HG03442 (cell line): ENCODE measurements at regions not wholly inside any gene's neighbourhood (a gene's known extent, or its start where the extent isn't known, plus 50 kb on each side); places are given as distances from the start of the nearest gene placed in this dataset.

Experiments
- ATAC-seq: cut with Tn5 transposase; IDR thresholded peaks from one replicate; pipeline ENCODE4 v1.9.1; 2021; ENCODE audit warnings: mild to moderate bottlenecking, moderate library complexity; ENCODE audit not compliant: unreplicated experiment

DNA sequence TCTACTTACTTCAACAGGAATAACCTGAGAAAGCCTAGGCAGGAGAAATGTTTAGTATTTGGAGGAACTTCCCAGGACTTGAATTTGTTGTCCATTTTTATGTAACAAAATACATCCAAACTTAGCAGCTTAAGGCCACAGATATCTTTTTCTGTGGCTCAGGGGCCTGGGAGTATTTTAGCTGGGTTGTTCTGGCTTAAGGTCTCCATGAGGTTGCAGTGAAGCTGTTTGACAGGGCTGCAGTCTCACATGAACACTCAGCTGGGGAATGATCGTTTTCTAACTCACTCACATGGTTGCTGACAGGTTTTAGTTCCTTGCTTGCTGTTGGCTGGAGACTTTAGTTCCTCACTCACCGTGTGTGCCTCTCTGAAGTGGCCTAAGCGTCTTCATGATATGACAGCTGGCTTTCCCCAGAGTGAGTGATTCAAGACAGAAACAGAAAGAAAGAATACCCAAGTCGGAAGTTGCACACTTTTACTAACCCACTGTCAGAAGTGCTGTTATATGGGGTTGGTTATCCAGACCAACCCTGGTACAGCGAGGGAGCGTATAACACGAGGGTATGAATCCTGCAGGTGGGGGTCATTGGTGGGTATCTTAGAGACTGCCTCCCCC is 229.7 kb upstream of the TBL1XR1 start:
- ATAC-seq: peak; percentile 99

DNA sequence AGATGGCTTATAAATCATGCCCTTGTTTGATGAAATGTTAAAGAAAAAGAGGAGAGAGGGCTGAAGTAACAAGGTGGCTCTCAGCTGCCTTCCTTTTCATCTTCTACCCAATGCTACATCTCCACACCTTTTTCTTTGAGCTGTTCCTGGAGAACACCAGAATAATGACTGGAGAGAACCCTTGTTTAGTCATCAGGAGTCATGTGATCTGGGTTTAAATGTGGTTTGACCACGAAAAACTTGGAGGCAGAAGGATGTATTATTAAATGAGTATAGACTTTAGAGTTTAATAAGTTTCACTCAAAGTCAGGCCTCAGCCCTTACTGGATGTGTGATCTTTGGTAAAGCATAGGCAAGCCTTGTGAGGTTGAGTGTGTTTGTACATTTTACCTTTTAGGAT is 230.3 kb upstream of the TBL1XR1 start:
- ATAC-seq: no peak

DNA sequence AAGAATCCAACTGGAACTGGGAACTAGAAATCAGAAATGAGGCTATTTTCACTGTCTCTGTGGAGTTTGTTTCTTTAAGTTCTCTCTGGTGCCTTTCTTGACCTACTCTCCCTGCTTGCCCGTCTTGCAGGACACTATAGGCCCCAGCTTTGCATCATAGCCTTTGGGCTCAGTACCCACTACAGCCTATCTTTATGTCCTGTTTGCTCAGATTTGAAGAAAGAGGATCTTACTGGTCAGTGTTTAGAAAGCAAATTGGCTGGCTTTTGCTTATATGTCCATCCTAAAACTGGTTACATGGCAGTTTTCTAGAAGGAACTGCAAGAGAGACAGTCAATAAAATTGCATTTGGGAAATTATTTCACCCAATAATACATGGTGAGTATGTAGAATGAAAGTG is 231.8 kb upstream of the TBL1XR1 start:
- ATAC-seq: no peak

DNA sequence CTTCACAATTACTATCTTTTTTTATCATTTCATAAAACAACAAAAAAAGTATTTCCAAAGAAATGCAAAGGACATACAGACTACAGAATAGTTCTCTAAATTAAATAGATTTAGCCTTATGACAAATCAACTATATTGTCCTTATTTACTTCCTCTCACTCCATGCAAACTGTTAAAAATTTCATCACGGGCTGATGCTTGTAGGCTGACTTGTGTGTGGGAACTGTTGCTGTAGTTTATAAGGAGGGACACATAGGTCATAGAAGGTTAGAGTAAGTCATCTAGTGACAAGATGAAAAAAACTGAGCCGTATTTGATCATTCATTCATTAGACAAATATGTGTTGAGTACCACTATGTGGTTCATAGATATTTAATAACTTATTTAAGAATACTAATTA is 232.5 kb upstream of the TBL1XR1 start:
- no peak for ATAC-seq

DNA sequence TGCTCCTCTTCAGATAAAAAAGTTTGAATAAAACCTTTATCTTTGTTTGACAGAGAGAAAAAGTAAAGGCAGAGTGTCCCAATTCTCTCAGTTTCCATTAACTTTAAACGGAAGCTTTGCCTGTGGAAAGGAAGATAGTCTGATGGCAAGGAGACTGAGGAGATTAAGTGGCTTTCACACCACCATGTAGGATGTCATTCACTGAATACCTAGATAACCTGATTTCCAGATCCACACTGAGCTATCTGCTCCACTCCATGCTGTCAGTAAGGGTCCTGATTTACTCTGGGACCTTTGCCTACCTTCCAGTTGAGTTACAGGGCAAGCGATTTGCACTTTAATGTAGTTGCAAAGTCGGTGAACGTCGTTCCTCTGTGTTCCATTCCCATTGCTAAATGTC is 233.4 kb upstream of the TBL1XR1 start:
- no peak for ATAC-seq

DNA sequence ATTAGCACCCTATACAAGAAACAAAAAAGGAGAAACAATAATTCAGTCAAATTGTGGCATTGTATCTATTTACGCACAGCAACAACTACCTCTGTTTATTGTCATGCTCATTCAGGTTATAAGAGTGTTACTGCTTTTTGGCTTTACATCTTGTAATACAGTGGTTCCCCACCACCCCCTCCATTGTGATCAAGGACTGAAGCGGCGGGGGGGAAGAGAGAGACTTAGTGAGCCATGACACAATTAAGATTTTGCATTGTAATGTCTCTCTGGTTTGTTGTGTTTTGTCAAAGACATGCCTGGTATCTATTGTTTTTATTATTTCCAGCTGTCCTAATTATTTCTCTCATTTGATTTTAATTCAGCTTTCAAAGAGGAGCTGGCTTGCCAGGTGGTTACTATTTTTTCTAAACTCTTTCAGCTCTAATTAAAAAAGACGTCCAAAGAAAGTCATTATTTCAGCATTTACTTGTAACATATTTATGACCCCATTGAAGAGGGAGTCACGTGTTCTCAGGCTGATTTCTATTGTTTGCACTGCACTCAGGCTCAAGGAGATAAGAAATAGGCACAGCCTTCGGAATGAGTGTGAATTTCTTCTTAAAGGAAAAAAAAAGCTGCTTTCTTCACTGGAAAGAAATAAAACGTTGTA is 234.4 kb upstream of the TBL1XR1 start:
- ATAC-seq: no peak

DNA sequence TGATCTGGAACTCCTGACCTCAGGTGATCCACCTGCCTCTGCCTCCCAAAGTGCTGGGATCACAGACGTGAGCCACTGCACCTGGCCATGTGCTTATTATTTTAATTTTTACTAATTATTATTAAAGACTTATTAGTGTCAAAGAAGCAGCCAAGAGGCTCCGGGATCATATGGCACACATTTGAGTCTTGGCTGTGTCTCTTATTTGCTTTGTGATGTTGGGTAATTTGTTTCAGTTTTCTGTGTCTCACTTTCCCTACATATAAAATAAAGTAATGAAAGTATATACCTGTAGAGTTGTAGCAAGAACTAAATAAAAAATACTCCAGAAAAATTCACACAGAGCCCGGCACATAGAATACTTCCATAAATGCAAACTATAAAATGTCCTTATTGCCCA is 238.0 kb upstream of the TBL1XR1 start:
- ATAC-seq: no peak

DNA sequence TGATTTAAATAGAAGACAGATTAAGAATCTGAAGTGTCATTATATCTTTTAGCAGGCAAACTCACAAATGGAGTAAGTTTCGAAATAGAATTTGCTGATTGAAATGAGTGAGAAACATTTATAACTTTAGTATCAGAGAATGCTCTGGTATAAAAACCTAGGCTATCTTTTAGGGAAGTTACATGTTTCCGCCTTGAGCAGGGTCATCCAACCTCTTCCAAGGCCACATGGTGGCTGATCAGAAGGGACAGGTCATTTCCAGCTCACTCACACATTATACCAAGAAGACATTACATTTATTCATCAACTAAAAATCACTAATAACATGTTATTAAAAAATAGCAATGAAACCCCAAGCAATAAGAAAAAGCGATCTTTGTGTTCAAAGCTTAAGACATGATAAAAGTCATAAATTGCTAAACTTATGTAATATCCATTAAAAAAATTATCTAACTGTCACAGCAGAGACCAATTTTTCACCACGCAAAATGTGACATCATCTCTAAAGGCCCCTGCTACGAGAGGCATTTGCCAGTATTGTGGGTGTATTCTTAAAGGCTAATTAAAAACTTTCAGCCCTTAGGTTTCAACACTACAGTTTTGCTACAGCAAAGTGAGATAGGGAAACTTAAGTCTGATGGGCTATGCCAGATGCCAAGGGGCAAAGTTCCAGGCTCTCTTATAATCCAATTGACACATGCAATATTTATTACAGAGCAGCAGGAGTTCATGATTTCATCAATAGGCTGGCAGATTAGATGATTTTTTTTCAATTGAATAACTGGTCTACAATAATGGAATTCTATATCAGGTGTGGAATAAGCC is 240.4 kb upstream of the TBL1XR1 start:
- no peak for ATAC-seq

DNA sequence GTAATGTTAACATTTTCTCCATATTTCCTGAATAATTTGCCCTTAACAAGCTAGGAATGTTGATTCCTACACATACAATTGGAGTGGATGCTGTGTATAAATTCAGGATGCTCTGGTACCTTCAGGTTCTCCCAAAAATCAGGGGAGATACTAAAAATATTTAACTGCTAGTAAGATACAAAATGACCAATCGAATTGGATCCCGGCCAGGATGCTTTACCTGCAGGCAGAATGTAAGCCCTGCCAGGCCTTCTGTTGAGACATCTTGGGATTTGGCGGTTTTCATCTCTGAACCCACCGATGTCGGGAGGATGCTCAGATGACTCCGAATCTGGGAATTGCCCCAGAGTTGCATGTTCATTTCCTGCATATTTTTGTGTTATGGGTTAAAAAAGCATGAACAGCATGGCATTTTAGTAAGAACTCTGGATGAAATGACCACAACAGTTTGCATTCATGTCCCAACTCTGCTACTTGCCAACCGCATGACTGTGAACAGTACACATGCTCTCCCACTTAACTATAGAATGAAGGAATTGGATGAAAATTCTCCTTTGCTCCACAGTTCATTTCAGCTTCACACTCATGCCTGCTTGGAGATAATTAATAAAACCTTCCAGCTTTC is 241.4 kb upstream of the TBL1XR1 start:
- no peak for ATAC-seq

DNA sequence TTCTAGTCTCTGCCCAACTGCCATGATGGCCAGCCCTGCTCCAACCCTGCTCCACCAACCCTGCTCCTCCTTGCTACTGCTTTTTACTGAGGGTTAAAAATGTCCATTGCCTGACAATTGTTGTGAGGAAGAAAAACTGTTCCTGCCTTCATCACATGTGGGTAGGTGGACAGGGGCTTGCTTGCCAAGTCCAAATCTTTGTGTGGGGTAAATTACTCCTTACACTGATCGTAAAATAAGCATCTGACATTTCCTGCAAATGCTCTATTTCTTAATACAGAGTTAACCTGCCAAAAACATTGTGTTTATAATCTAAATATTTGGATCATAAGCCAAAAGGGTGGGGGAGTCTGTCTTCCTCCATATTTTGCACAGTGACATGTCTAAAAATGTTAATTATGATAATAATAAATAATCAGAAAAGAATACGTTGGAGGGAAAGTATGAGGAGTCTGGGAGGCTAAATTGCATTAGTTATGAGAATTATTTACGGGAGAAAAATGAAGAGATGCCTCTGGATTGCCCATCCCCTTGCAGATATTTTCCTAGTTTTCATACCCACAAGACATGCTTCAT is 242.5 kb upstream of the TBL1XR1 start:
- ATAC-seq: no peak

DNA sequence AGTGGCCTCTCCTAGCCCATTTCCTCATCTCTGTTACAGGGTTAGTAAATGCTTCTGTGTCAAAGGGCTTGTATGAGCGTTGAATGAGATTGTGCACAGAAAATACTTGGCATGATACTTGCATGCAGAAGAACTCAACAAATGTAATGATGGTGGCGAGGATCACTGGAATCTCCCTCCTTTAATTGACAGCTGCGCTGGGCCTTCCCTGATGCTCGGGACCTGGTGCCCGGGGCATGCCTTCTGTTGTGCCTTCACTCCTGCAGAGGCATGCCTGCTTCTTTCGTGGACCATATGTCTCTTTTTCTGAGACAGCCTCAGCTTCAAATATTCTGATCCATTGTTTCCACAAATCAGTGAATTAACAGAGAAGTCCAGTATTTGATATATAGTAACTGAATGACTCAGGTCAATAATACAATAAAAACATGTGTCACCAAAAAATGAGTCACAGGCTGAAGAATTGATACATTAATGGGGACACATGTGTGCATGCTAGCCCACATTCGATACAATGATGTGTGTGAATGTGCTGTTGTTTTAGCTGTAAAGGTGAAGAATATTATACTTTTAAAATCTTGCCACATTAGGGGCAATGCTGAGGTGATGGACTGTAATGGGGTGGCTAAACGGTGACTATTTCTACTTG is 243.3 kb upstream of the TBL1XR1 start:
- ATAC-seq: no peak

DNA sequence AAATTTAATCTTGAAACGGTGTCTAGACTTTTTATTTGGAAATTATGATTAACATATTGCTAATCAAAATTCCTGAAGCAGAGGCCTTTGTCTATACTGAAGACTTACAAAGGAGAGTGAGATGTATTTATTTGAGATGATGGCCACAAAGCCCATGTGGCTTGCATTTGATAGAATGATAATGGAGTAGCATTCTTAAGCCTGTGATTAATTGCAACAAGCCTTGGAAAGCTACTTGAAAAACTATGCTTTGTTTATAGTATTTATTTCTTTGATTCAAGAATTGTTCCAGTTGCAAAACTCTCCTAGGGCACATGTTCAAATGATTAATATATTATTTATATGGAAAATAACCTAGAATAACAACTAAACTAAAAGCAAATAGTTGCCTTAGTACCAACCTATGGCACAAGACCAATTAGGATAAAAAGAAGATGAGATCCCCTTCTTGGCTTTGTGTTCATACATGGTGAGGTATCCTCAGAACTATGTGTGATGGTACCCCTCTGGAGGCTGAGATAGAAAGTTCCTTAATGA is 244.1 kb upstream of the TBL1XR1 start:
- ATAC-seq: no peak

DNA sequence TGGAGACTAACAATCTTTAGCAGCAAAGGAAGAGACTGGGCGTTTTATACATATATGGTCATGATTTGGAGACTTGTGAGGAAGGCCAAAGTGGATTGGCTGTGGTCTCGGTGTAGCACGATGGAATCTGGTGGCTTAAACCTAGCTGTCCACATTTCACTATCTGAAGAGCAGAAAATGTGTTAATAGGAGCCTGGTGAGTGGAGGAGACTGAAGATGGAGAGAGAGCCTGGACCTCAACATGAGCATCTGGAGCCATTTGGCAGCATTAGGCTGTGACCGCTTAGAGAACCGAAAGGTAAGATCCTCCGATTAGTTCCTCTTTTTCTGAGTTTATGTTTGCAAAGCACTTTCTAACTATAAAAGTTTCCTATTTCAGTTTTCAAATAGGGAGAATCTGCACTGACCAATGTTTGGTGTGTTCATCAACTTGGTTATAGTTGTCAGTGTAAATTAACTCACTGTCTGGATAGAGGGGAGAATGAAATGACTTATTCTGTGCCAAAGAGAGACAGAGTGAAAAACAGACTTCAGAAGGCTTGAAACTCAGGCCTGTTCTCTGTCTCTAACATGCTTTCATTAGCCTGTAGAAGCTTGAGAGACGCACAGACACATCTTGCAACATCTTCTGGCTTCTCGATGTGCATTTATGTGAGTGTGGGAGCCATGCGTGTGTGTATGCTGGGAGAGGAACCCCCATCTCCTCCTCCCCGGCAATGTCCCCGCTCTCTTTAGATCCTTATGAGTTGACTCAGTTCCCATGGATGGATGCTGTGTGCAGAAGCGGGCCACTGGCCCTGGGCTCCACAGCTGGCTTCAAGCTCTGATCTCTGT is 244.7 kb upstream of the TBL1XR1 start:
- peak; percentile 98 for ATAC-seq

DNA sequence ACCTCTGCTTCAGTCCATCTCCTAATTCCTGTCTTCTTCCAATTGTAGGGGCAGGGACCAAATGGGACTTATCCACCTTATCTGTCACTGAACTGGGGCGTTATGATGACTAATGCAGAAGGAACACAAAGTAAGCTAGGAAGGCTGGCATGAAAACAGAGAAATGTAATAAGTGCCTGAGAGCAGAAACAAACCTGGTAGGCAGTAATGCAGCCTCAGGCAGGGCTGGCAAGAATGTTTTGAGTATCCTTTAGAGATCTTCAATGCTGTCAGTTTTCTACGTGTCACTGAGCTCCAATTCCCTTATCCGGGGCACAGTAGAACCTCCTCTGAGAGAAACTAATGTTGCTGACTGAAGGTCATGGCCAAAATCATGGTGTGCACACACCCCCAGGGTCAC is 246.2 kb upstream of the TBL1XR1 start:
- ATAC-seq: no peak

DNA sequence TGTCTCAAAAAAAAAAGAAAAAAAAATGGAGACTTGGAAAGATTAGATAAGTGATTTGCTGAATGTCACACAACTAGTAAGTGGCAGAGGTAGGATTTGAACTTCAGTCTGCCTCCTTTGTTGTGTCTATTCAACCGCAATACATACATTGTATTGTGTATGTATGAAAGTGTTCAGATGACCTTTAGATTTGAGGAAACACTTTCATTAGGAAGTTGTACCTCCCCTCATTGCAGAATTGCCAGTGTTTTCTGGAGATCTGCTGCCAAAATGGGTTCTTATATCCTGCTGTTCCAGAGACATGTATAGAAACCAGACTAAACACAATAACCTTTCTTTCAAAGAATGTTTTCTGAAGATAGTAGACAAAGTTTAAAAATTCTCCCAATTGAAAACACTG is 247.4 kb upstream of the TBL1XR1 start:
- ATAC-seq: no peak

DNA sequence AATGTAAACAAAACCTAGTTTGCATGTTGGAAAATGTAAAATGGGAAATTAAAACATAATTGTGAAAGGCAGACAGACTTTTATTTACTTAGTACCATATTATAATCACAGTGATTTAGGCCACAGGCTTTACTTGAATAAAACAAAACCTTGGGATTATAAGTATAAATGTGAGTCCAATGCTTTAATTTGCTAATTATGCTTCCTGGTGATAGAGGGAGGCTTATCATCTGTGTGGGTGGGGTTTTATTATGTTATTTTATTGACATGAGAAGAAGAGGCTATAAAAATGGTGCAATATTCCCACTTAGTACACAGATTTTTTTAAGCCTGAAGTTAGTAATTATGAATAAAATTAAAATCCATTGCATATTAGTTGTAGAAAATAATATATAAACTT is 248.3 kb upstream of the TBL1XR1 start:
- ATAC-seq: no peak

DNA sequence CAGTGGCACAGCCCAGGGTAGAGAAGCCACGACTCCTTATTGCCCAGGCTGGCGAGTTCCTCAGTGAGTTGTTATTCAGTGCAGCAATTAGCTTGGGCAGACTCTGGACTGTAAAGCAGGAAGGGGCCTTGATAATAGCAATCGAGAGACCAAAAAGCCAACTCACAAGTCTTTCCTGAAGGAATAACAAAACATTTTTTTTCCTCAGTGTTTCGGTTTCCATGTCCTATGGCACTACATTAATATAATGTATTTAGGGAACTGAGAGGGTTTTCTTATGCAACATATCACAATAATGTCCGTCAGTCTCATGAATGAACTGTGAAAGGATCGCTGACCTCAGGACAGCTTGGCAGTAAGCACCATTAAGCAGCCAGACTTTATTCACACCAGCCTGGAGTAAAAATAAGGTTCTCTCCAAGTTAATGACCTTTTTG is 248.9 kb upstream of the TBL1XR1 start:
- ATAC-seq: no peak

DNA sequence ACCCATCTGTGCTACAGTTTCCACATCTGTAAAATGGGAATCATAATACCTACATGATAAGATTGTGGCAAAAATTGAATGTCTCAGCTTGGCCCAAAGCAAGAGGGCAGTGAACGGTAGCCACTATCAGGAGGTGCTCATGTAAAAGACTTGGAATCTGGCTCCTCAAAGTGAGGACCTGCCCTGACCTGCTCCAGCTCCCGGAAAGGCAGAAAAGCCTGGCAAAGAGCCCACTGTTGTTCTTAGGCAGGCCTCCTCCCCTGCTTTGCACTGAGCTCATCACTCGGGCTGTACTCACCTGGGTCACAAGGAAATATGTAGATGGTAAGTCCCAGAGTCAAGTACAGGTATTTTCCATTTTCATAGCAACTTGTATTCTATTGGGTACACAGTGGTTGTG is 250.7 kb upstream of the TBL1XR1 start:
- no peak for ATAC-seq

DNA sequence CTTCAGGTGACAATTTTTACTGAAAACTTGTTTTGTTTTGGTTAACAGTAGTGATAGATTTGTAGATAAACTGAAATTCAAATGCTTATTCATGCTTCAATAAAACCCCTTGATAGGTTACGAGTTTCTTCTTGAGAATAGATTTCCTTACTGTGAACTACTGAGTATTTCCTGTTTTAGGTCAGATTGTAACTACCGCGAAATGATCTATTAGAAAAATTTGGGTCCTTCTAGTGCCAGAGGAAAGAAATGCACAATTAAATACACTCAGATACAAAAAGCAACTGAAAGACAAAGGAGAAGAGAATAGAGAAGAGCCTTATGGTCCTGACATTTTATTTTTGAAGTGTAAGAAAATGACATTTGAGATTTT is 251.7 kb upstream of the TBL1XR1 start:
- ATAC-seq: peak; percentile 19
